ENCODE measurements at regions not wholly inside any gene's neighbourhood (a gene's known extent, or its start where the extent isn't known, plus 50 kb on each side); places are given as distances from the start of the nearest gene placed in this dataset.

- TF ChIP-seq YY1 (IDR thresholded peaks at IDR 0.05; ENCODE audit: insufficient read depth, insufficient read length), result no peak
- TF ChIP-seq ZNF274 (IDR thresholded peaks at IDR 0.05; ENCODE audit: low read depth, low read length), result no peak
- no peak for TF ChIP-seq SUZ12 (IDR thresholded peaks at IDR 0.05; ENCODE audit: extremely low read depth, insufficient read depth, insufficient read length)
These were observed 192.8 kb upstream of the ADGRL2 start for GRCh38 chr1:81607924-81608323.
